PC-9 (cell line): ENCODE measurements at regions not wholly inside any gene's neighbourhood (a gene's known extent, or its start where the extent isn't known, plus 50 kb on each side); places are given as distances from the start of the nearest gene placed in this dataset.

Experiments used
- BruUV-seq: library from RNA; stranded (reverse); fragments of 400-500 nt; replicated peaks from 2 replicates; lab custom pipeline; 2021; lab: Mats Ljungman, UMichigan
- CTCF ChIA-PET: fragments of 300-600 bp; sonication (Branson Sonifier 250); formaldehyde crosslinking; loops from one replicate; lab custom pipeline; 2022; ENCODE audit warnings: antibody characterized with exemption; lab: Charles Lee
- POLR2A ChIA-PET: fragments of 300-600 bp; sonication (Branson Sonifier 250); formaldehyde crosslinking; loops from one replicate; lab custom pipeline; 2022; ENCODE audit warnings: antibody characterized with exemption; ENCODE audit not compliant: unreplicated experiment; lab: Charles Lee
- DNase-seq, 2 experiments: peaks; one replicate each; pipeline versions ENCODE4 v3.0.0 to v3.0.0-alpha.2; 2015 to 2022; ENCODE audit warnings: mixed read lengths in 1 of 2
- H2AFZ ChIP-seq: fragments of 200-600 bp; sonication (generic); 2 replicates; pipeline ENCODE4 v1.8.1; 2017; ENCODE audit warnings: antibody characterized with exemption
- H3F3A ChIP-seq: fragments of 200-600 bp; sonication (generic); 2 replicates; pipeline ENCODE4 v1.8.1; 2017; ENCODE audit warnings: antibody characterized with exemption, mild to moderate bottlenecking, low read depth; ENCODE audit not compliant: insufficient read depth
- H3K27ac ChIP-seq: fragments of 200-600 bp; sonication (generic); 2 replicates; pipeline ENCODE4 v1.6.1; 2016; ENCODE audit warnings: mixed run types
- H3K27me3 ChIP-seq: fragments of 200-600 bp; sonication (generic); 2 replicates; pipeline ENCODE4 v1.6.1; 2016; ENCODE audit warnings: low read depth, mixed run types; ENCODE audit not compliant: insufficient read depth
- H3K36me3 ChIP-seq: fragments of 200-600 bp; sonication (generic); 2 replicates; pipeline ENCODE4 v1.6.1; 2016; ENCODE audit warnings: low read depth, mixed run types
- H3K4me1 ChIP-seq: fragments of 200-600 bp; sonication (generic); replicated peaks from 2 replicates; pipeline ENCODE4 v1.6.1; 2016; ENCODE audit warnings: mixed run types; ENCODE audit not compliant: insufficient read depth
- H3K4me2 ChIP-seq: fragments of 200-600 bp; sonication (generic); 2 replicates; pipeline ENCODE4 v1.6.1; 2017; ENCODE audit warnings: mixed run types
- H3K4me3 ChIP-seq: fragments of 200-600 bp; sonication (generic); 2 replicates; pipeline ENCODE4 v1.6.1; 2016; ENCODE audit warnings: mixed run types
- H3K79me2 ChIP-seq: fragments of 200-600 bp; sonication (generic); 2 replicates; pipeline ENCODE4 v1.6.1; 2017; ENCODE audit warnings: low read depth, mixed run types
- H3K9me2 ChIP-seq: fragments of 200-600 bp; sonication (generic); 2 replicates; pipeline ENCODE4 v1.8.1; 2017; ENCODE audit warnings: mild to moderate bottlenecking; ENCODE audit not compliant: insufficient read depth
- H3K9me3 ChIP-seq: fragments of 200-600 bp; sonication (generic); 2 replicates; pipeline ENCODE4 v1.8.1; 2016; ENCODE audit warnings: low read depth; ENCODE audit not compliant: insufficient read depth
- H4K20me1 ChIP-seq: fragments of 200-600 bp; sonication (generic); 2 replicates; pipeline ENCODE4 v1.8.1; 2017; ENCODE audit not compliant: insufficient read depth
- CTCF ChIP-seq: fragments of 200-600 bp; sonication (generic); conservative IDR thresholded peaks from 2 replicates; pipeline ENCODE4 v1.6.1; 2017; ENCODE audit warnings: mixed run types, antibody characterized with exemption, mild to moderate bottlenecking, moderate library complexity
- EZH2 ChIP-seq: fragments of 200-600 bp; sonication (generic); IDR thresholded peaks from 2 replicates; pipeline ENCODE4 v1.8.0; 2017; ENCODE audit warnings: antibody characterized with exemption, low read depth
- intact Hi-C: fragments of 100-400 bp; cut with micrococcal nuclease; formaldehyde crosslinking; loops from one replicate; pipeline ENCODE4 v1.10.0; 2022; ENCODE audit not compliant: unreplicated experiment

DNA sequence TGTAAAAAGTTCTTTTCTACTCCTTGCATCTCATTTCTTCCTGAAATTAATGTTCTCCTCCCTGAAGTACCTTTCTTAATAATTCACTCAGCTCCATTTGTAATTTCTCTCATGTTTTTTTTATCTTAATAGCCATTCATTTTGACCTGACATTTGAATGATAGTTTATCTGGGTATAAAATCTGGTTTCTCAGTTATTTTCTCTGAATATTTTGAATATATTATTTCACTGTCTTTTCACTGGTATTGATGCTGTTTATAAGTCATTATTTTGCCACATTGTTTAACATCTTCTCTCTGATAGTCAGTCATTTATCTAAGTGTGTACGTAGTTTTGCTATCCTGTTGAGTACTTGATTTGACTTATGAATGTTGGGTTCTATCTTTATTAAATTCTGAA lies 68.8 kb upstream of the ARHGAP18 start:
- BruUV-seq: no TSS peak
- no peaks in the 10 kb centered on the region for H4K20me1 ChIP-seq

GRCh38 chr6:129777371-129777770 lies 67.4 kb upstream of the ARHGAP18 start:
- Histone ChIP-seq H3F3A (no peaks in the 10 kb centered on the region), H3K9me2 (no peaks in the 10 kb centered on the region), H3K9me3 (no peaks in the 10 kb centered on the region; the same call in 1 of the 2 replicates), H3K4me3 (no peak overlapping the region), H3K27me3 (no peaks in the 10 kb centered on the region), H3K36me3 (no peaks in the 10 kb centered on the region), H3K4me2 (no peak overlapping the region), H3K4me1 (no peaks in the 10 kb centered on the region), H4K20me1 (no peaks in the 10 kb centered on the region), H2AFZ (no peak overlapping the region), H3K79me2 (no peaks in the 10 kb centered on the region), H3K27ac (no peak overlapping the region)
- ChIA-PET CTCF (no interaction called here), POLR2A (no interaction called here)
- BruUV-seq: no TSS peak
- no peak for DNase-seq
- TF ChIP-seq EZH2: no peak
- intact Hi-C loops: no loop called here

More for the DNA sequence above, 68.8 kb upstream of the ARHGAP18 start:
- Histone ChIP-seq H3K36me3 (no peaks in the 10 kb centered on the region), H3F3A (no peaks in the 10 kb centered on the region), H3K27me3 (no peaks in the 10 kb centered on the region), H3K79me2 (no peaks in the 10 kb centered on the region), H2AFZ (no peak overlapping the region), H3K4me3 (no peak overlapping the region), H3K9me2 (no peaks in the 10 kb centered on the region), H3K27ac (no peak overlapping the region), H3K9me3 (peaks cover 5% of the 10 kb centered on the region; the same call in 1 of the 2 replicates), H3K4me2 (no peak overlapping the region), H3K4me1 (no peaks in the 10 kb centered on the region)
- ChIA-PET CTCF (no interaction called here), POLR2A (no interaction called here)
- intact Hi-C loops: no loop called here
- DNase-seq: no peak
- TF ChIP-seq CTCF (no peak), EZH2 (no peak)

GRCh38 chr6:129776542-129777330 lies 66.8 kb upstream of the ARHGAP18 start:
- Histone ChIP-seq H3K79me2 (no peaks in the 10 kb centered on the region), H3K27ac (no peak overlapping the region), H3K4me1 (no peaks in the 10 kb centered on the region), H3K9me2 (no peaks in the 10 kb centered on the region), H2AFZ (no peak overlapping the region), H4K20me1 (no peaks in the 10 kb centered on the region), H3K9me3 (no peaks in the 10 kb centered on the region), H3F3A (no peaks in the 10 kb centered on the region), H3K4me3 (no peak overlapping the region), H3K27me3 (no peaks in the 10 kb centered on the region), H3K36me3 (no peaks in the 10 kb centered on the region), H3K4me2 (no peak overlapping the region)
- ChIA-PET POLR2A (no interaction called here), CTCF (no interaction called here)
- DNase-seq: no peak
- no TSS peak for BruUV-seq
- intact Hi-C loops: no loop called here
- TF ChIP-seq CTCF: no peak
- TF ChIP-seq EZH2: no peak
